ENCODE measurements at regions not wholly inside any gene's neighbourhood (a gene's known extent, or its start where the extent isn't known, plus 50 kb on each side); places are given as distances from the start of the nearest gene placed in this dataset.
A peak's percentile ranks its signal among the peaks of the same experiment; 100 is the strongest.
"Not testable (repeated sequence)": the region's sequence is repeated elsewhere in the genome, so short reads cannot be mapped to it uniquely, and the experiment has no call there.

GRCh38 chr17:20848869-20849443 is 193.9 kb downstream of the USP22 start:
- ATAC-seq: not testable (repeated sequence)

- ATAC-seq: not testable (repeated sequence)
Observed at GRCh38 chr17:20851591-20852238, 191.1 kb downstream of the USP22 start.

GRCh38 chr17:20852239-20852989 is 190.4 kb downstream of the USP22 start:
- ATAC-seq: no peak

- no peak for ATAC-seq
Observed at GRCh38 chr17:20852990-20853370, 189.8 kb downstream of the USP22 start.

- ATAC-seq: not testable (repeated sequence)
Observed at GRCh38 chr17:20855910-20856470, 186.8 kb downstream of the USP22 start.

GRCh38 chr17:20866444-20867209 is 176.2 kb downstream of the USP22 start:
- not testable (repeated sequence) for ATAC-seq

- ATAC-seq: not testable (repeated sequence)
Observed at GRCh38 chr17:20867436-20867937, 175.3 kb downstream of the USP22 start.

- not testable (repeated sequence) for ATAC-seq
Observed at GRCh38 chr17:20867938-20868661, 174.7 kb downstream of the USP22 start.

- ATAC-seq: not testable (repeated sequence)
Observed at GRCh38 chr17:20868662-20869007, 174.2 kb downstream of the USP22 start.

GRCh38 chr17:20873173-20873572 is 169.6 kb downstream of the USP22 start:
- ATAC-seq: not testable (repeated sequence)

- ATAC-seq: not testable (repeated sequence)
Observed at GRCh38 chr17:20873688-20874328, 169.0 kb downstream of the USP22 start.

- ATAC-seq: not testable (repeated sequence)
Observed at GRCh38 chr17:20877384-20877783, 165.4 kb downstream of the USP22 start.

GRCh38 chr17:20890338-20890737 is 152.5 kb downstream of the USP22 start:
- ATAC-seq: no peak

GRCh38 chr17:20895426-20895825 is 147.4 kb downstream of the USP22 start:
- ATAC-seq: not testable (repeated sequence)

GRCh38 chr17:20896153-20896649 is 146.6 kb downstream of the USP22 start:
- peak in 1 of 2 donors; percentile 7 for ATAC-seq

- not testable (repeated sequence) for ATAC-seq
Observed at GRCh38 chr17:20898726-20899125, 144.1 kb downstream of the USP22 start.

GRCh38 chr17:20902496-20902895 is 140.3 kb downstream of the USP22 start:
- not testable (repeated sequence) for ATAC-seq

GRCh38 chr17:20903549-20903948 is 139.3 kb downstream of the USP22 start:
- not testable (repeated sequence) for ATAC-seq

- peak; percentile 96 to 98 for ATAC-seq
Observed at GRCh38 chr17:20908313-20909267, 134.2 kb downstream of the USP22 start.

- no peak for ATAC-seq
Observed at GRCh38 chr17:20914658-20915057, 128.2 kb downstream of the USP22 start.

Data from activated CD4-positive, CD25-positive, alpha-beta regulatory T cell treated with anti-CD3 and anti-CD28 coated beads, Interleukin-2, amount 50 U/mL, for 24 hours (primary cell).